Posterior cingulate gyrus (tissue), 11 donors: ENCODE measurements at regions not wholly inside any gene's neighbourhood (a gene's known extent, or its start where the extent isn't known, plus 50 kb on each side); places are given as distances from the start of the nearest gene placed in this dataset.

Experiments used
- DNase-seq, 10 donors: peaks; one replicate each; pipeline versions ENCODE4 v3.0.0 to v3.0.0-alpha.2; 2020 to 2021; ENCODE audit warnings: mixed read lengths in 3 of 10
- intact Hi-C: fragments of 100-400 bp; cut with DNase I; formaldehyde crosslinking; loops from one replicate; pipeline ENCODE4 v1.15.1; 2023

DNA sequence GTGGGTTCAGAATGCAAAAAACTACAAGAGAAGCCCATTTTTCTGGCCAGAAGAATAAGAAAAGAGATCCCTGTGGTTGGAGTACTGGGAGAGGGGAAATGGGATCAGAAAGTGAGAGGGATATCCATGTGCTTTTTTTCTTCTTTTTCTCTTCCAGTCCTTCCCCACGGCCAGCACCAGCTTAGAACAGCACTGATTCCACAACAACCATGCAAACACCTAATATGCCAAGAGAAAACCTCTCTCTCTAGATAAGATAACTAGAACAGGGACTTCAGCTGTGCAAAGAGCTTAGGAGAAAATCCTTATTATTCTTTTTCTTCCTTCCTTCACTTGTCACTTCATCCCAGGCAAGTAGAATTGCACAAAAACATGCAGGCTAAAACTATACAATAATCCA is 83.5 kb downstream of the ELAPOR2 start:
- intact Hi-C loops = no loop called here
- DNase-seq = no peak

DNA sequence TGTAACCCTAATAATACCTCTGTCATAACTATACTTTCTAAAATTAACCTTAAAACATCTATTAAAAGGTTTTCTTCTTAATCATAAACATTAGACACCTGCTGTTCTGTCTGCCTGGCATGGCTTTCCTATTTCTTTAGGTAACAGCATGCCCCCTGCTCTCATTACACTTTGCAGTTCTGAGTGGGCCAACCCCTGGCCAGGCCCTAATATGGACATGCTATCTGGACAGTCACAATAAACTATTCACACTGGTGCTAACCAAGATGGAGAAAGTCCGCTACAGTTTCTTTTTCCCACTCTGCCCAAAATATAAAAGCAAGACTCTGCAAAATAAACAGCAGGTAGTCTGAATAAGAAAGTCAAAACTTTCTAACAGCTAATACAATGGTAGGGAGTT is 84.0 kb downstream of the ELAPOR2 start:
- DNase-seq = peak in 1 of 10 donors; percentile 37
- intact Hi-C loops = no loop called here

DNA sequence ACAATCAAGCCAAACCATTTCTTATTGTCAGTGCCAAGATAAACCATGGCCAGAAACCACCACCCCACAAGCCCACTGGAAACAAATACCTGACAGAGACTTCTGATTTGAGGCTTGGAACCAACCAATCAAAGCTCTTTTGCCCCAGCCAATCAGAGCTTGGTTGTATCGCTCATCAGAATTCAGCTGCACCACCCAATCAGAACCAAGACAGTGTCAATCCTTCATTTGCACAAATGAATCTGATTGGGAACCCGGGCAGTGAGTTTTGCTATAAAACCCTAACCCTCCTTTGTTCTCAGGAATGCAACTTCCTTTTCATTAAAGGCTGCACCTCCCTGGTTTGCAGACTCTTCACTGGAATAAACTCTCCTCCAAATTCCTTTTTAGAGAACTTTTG is 87.4 kb downstream of the ELAPOR2 start:
- DNase-seq = no peak
- intact Hi-C loops = no loop called here

DNA sequence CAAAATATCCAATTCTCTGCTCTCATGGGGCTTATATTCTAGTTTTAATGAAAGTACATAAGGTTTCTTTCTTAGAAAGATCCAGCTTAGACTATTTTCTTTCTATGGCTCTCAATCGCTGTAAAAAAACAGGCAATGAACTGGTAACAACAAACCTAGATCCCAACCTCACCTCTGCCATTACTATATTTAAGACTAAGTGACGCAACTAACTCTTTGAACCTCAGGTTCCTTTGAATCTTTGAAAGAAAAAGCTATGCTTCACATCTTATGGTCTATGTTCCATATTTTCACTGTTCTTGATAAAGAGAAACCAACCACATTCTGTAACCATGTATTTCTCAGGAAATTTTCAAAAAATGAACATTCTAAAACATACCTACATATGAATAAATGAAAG is 88.5 kb downstream of the ELAPOR2 start:
- intact Hi-C loops = no loop called here
- no peak for DNase-seq

DNA sequence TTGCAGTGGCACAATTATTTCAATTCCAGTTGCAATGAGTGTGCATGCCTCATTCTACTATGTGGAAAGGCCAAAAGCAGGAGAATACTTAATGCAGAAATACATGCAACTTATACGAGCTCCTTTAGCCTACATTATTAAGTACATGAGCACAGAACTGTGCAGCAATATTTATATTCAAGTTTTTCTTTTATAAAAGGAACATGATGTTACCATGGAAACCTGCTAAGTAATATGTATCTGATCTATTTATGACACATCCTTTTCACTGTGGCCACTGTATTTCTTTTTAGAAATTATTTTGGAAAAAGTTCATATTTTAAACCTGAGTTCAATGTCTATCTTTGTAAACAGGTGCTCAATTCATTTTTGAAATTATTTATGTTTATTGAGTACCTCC is 88.9 kb downstream of the ELAPOR2 start:
- intact Hi-C loops = no loop called here
- no peak for DNase-seq

DNA sequence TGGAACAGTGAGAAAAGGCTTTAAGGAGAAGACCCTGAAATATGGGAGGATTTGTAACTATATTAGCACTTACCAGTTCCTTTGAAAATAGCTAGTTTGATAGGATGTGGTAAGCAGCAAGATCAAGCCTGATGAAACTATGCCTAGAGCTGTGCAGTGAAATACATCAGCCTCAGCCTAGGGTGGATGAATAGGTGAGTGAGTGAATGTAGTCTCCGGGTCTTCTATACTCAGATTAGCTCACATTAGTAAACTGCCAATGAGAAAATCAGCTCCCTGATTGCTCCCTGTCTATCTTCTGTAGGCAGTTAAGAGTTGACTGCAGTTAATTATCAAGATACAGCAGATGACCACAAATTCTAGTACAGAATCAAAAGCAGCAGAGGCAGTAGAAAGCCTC is 89.6 kb downstream of the ELAPOR2 start:
- intact Hi-C loops = no loop called here
- no peak for DNase-seq

DNA sequence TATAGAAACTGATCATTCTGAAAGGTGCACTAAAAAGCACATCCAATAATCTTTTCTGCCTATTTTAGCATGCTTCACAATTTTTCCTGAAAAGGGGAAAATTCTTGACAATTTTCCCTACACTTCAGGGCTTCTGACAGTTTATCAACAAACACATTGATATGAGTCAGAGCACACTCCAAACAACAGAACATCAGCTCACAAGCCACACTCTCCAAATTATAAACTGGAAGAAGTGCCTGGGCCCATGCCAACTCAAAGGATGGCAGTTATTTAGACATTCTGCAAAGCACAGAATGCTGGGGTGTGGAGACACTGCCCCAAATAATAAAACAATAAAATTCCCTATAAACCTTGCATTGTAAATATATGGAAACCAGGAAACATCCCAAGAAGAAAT is 90.8 kb downstream of the ELAPOR2 start:
- peak in 1 of 10 donors; percentile 42 for DNase-seq
- intact Hi-C loops = no loop called here

DNA sequence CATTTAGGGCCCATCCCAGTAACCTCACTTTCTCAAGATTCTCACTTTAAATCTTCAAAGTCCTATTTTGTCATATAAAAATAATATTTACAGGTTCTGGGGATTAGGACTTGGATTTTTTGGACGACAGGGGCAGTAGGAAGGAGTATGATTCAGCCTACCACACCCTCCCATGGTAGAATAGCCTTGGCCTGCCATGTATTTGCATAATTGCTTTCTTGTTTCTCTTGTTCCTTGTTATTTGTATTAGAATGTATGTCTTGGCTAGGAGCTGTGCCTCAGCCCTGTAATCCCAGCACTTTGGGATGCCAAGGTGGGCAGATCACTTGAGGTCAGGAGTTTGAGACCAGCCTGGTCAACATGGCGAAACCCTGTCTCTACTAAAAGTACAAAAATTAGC is 92.5 kb downstream of the ELAPOR2 start:
- intact Hi-C loops = no loop called here
- DNase-seq = no peak

DNA sequence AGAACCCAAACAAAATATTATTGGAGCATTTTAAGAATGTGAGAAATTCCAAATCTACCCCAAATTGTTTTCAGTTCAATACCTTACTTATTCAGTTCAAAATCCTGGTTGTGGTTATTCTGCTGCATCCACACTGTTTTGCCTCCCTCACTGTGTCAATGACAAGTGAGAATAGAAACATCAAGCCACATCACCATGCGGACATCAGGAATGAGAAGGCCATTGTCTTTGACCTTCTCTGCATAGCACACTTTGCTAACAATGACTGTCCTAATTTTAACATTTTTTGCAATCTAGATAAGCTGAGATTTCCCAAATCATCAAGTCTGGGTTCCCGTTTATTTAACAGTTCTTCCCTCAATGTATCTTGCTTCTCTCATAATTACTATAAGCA is 93.7 kb downstream of the ELAPOR2 start:
- DNase-seq = no peak
- intact Hi-C loops = no loop called here

DNA sequence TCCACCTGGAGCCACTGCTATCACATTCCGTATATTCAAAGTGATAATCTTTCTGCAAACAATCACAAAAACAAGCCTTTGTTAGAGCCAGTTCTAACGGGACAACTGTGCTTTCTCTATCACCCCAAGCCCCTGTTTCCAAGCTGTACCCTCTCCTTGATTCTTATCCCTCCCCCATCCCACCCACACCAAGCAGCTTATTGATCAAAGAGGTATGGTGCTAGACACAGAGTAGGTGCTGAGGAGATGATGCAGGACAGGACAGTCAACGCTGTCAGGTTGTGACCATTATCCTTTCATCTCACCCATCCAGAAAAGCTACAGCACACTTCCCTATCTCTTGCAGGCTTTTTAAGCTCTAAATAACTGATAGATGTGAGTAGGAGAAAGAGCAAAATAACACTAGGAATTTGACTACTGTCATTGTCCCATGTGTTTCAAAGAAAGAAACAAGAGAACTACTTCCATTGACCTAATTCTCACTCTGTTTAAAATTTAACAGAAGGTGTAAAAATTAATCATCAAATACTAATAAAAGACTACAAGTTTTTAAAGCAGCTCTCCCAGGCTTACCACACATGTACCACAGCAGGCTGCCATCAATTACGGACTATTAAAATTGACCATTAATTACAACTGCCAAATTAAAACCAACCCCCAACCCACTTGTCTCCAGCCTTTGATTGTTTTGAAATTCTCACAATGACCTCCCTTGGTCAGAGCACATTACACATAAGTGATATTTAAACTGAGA is 94.3 kb downstream of the ELAPOR2 start:
- DNase-seq = no peak
- intact Hi-C loops = no loop called here

DNA sequence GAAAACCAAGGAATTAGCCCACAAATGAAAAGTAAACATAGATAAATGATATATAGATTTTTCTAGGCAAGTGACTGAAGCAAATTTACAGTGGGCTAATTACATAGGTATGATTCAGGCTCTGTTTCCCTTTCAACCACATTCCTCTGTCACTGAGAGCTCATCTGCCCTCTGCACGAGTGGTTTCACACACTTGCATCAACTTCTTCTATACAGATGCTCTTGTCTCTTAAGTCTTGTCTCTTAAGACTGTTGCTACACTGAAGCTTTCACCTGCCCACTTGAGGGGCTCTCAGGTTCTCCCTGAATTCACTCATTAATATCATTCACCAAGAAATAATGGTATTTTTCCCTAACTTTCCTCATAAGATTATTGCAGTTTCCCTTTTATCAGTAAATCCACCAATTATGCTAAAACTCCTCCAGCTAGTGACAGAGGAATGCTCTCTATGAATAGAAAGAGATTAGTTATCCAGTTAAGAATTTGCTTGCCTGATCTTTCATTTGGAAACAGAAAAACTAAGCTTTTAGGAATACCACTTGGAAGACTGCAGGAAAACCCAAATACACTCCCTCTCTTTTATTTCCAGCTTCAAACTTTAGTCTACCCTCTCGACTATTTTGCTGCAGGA is 95.7 kb downstream of the ELAPOR2 start:
- intact Hi-C loops = no loop called here
- DNase-seq = no peak

DNA sequence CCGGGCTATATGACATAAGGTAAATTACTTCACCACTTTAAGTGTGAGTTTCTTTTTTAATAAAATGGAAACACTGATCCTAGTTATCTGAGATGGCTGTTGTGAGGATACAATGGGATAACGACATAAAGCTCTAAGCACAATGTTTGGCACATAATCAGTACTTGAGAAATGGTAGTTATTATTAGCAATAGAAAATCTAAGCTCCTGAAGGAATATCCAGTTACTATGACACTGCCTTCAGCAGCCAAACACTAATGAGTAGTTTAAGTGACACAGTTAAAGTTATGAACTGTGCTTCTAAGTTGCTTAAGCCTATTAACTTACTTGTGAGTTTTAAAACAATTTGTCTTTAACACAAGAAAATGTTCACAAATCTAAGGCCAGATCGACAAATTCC is 96.8 kb downstream of the ELAPOR2 start:
- intact Hi-C loops = no loop called here
- no peak for DNase-seq

DNA sequence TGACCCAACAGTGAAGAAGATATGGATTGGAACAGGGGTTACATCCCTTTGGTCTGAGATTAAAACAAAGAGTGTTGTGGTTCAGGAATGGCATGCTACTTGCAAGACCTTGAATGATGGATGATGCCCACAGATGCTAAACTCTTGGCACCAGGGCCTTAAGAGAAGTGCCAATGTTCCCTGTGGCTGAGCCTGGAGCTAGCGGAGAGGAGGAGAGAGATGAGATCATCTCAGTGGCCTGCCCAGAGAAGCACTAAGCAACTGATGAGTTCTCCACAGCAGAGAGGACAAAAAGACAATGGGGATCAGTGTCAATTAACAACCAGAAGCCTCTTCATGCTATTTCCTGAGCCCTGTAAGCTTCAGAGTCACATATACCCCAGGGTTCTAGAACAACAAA is 97.8 kb downstream of the ELAPOR2 start:
- intact Hi-C loops = no loop called here
- DNase-seq = peak in 5 of 10 donors; percentile 20 to 84 (median 28)

DNA sequence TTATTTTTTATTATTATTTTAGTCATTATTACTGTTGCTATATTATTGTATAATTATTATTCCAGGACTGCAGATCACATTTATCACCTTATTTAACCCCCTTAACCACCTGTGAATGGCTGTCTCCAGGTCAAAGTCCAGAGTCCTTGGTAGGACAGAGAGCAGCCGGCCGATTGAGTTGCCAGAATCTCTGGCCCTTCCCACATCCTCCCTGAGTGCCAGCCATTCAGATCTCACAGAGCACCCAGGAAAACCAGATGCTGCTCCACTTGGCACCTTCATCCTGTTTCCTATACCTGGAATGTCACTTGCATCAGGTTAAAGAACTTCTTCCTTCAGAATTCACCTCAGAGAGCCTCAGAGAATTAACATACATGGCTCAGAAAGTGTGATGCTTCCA is 101.1 kb downstream of the ELAPOR2 start:
- intact Hi-C loops = no loop called here
- no peak for DNase-seq

DNA sequence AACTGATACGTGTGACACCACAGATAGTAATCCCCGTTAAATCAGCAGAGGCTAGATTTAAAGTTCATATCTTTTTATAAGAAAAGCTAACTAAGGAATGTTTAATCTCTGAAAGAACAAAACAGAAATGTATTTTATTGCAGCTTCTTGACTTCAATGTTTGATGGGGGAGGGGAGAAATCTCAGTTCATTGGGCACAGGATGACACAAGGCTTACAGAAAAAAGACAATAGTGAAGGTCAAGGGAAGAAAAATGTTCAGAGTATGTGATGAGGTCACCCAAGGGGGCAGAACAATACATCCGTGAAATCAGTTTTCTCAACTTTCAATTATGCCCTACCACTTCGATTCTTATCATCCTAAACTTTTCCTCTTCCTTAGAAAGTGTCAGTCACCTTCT is 102.9 kb downstream of the ELAPOR2 start:
- no peak for DNase-seq
- intact Hi-C loops = no loop called here

DNA sequence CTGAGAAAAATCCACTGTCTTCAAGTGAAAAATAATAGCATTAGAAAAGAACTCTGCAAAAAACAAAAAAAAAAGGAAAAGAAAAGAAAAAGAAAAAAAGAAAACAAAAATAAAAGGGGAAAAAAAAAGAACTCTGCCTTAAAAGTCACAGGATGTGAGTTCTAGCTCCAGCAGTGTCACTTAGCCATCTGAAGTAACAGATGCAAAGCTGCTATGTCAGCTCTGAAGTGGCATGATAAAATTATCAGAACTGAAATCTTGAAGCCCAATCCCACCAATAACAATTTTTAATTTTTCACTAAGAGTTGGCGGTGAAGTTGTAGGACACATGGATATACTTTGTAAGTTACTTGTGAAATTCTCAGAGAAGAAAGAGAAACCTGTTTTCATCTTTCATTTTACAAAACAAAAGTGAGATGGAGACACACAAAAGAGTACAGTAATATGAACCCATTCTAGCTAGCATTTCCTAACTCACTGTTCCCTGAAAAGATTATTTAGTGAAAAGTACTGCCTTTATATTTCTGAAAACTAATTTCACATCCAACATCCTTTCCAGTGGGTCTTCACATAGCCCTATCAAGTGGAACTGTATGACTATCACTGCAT is 103.5 kb downstream of the ELAPOR2 start:
- intact Hi-C loops = no loop called here

DNA sequence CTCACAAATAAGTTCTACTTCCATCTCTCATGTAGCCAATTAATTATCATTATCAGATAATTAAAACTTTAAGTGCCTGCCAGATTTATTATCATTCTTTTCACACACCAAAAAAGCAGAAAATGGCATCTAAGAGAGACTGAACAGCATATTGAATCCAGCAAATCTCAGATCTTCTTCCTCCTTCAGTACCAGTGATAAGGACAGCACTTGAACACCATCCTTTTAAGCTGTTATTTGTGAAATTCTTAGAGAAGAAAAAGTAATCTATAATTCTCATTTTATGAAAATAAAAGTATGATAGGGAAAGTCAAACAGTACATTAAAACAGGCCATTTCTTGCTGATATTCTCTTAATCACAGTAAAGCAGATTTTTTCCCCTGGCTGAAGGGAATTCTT is 104.5 kb downstream of the ELAPOR2 start:
- intact Hi-C loops = no loop called here
- no peak for DNase-seq

More for the DNA sequence above, 103.5 kb downstream of the ELAPOR2 start:
- DNase-seq = no peak

DNA sequence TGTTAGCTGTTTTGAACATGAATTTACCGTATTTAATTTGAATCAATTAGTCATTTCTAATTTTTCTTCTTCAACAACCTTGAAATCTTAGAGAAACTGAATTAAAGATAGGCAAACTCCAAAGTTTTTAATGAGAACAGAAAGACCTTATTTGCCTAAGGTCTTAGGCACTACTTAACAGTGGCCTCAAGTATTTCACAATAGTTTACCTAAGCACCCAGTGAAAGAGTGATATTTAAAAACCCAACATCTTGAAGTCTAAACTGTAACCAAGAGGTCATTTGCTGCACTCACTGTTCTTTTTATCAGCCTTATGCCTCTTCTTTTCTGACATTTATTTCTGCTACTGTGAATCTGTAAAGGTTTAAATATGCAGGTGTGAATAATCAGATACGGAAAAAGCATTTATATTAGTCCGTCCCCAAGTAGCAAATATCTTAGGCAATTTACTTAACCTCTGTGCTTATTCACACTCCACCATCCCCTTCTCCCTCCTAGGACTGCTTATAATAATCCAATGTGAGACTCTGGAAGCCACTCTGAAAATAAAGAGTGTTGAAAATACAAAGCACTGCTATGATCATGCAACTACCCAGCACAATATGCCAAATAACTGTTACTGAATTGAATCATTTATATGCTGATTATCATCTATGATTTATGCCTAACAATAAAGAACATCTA is 105.7 kb downstream of the ELAPOR2 start:
- intact Hi-C loops = no loop called here
- DNase-seq = no peak

DNA sequence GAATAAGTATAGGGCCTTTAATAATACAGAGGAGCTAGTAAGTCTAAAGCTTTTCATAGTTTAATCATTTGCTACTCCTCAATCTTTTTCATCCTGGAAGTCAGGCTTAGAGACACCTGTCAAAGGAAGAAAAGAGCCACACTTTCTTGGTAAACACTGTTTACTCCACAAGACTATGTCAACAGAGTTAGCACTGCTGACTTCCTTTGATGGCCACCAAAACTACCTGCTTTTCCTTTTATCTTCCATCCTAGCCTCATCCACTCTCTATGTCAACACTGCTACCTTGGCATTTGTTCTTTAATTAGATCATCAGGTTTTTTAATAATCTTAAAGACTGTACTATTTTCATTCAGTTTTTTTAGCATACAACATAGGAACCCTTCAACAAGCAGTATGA is 106.2 kb downstream of the ELAPOR2 start:
- DNase-seq = no peak
- intact Hi-C loops = no loop called here

DNA sequence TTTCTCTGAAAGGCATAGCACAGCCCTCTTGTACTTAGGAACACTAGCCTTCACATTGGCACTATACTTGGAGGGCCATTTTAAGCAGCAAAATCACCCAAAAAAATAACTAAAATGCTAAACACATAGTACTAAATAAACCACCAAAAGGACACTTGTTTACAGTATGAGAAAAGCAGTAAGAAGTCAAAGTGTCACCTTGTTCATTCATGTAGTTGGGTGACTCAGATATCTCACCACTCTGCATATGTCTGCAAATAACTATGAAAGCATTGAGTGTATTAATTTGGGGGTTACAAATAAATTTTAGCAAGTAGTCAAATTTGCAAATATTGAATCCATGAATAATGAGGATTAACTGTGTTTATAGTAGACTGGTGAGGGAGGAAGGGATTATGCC is 107.6 kb downstream of the ELAPOR2 start:
- intact Hi-C loops = no loop called here
- DNase-seq = no peak

DNA sequence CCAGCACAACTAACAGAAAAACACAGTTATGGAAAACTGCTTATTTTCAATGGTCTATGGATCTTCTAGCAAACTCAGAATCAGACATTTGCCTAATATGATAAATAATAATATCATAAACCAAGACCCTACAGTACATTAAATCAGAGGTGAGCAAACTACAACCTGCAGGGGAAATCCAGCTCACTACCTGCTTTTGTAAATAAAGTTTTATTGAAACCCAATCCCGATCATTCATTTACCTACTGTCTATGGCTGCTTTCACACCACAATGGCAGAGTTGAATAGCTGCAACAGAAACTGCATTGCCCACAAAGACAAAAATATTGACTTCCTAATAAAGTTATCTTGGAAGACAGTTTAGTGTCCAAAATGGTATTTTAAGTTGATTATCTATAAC is 108.5 kb downstream of the ELAPOR2 start:
- DNase-seq = no peak
- intact Hi-C loops = no loop called here

DNA sequence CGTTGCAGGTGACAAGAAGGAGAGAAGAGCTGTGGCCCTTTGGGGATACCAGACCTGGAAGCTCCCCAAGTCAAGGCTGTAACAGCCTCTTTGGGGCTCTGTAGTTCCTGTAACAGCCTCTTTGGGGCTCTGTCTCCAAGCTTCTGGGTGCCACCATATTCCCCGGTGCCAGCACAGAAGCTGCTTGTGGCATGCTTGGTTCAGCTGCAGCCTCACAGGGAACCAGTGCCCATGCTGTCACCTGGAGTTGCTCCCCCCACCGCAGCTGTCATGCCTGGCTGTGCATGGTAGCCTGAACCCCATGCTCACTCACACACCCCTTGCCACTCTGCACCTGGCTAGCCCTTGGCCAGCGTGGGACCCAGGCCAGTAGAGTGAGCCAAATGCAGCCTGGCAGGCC is 109.1 kb downstream of the ELAPOR2 start:
- intact Hi-C loops = no loop called here
- DNase-seq = peak in 6 of 10 donors; percentile 30 to 91 (median 44)
